Kidney tubule cell (primary cell): ENCODE measurements at regions not wholly inside any gene's neighbourhood (a gene's known extent, or its start where the extent isn't known, plus 50 kb on each side); places are given as distances from the start of the nearest gene placed in this dataset.

ENCODE experiments used
- DNase-seq: peaks from one replicate; pipeline ENCODE4 v3.0.0-alpha.2; 2018; ENCODE audit warnings: low spot score

DNA sequence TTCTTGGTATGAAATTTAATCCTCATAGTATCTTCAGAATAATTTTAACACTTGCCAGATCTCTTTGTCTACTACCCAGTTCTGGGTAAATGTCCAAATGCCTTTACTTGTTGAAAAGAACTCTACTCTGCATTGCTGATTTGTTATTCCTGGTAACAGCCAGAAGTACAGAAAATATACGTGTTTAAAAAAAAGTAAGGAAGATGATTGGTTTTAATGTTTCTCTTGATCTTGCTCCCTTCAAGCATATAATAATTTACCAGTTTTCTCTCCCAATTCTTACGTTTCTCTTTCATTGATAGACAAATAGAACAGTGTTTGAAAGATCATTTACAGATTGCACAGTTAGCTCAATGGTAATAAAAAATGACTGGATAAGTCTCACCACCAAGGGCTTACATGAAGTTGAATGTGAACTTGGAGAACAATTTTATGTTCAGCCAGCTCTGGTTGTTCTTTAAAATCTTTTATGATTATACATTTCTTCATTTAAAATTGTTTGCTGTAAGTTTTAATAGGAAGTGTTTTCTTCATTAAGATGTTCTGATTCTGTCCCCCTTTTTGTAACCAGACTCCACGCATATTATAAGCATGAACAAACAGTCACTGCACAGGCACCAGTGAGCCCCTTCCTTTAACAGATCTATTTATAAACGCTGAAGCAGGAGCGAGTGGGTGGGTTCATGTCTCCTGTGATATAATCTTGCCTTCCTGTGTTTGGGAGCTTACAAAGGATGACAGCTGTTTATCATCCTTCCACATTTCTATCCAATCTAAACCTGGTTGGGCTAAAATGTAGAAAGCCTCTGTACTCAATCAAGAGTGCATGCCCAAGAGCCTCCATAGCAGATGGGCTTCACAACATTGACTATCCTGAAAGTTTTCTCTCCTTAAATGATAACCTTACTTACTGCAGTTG is 299.5 kb downstream of the PRL start:
- DNase-seq: no peak

DNA sequence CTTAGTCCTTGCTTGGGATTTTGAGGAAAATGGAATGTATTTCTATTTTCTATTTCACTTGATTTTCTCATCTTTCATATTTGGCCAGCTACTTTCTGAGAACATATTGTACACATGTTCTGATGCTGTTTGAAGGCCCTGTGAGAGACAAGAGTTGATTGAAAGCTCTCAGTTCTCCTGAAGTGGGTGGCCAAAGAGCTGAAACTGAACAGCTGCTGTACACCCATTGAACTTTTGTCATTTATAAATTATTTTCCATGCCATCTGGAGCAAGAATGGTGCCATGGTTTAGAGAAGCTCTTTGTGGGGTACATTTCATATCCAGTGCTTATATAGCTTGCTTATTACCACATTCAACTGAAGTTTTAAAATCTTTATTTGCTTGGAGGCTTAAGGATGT is 298.3 kb downstream of the PRL start:
- DNase-seq: no peak

DNA sequence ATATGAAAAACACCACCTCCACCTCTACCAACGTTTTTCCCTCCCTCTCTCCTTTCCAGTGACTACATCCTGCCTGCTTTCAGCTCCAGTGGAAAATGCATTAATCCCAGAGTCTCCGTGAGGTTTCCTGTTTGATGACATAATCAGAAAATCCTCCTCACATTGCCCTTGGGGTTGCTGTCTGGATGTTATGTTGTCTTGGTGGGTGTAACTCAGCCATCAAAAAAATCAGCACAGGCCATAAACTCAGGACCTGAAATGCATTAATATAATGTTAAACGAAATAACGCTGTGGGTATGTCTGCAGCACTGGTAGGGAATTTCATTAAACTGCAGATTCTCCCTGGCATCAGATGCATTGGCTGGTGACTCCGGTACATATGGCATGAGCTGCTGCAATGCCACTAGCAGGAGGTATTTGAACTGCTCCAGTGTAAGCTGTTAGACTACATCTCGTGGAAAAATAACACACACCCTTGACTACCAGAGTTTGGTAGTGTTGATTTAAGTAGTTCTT is 297.8 kb downstream of the PRL start:
- DNase-seq: peak; percentile 70

DNA sequence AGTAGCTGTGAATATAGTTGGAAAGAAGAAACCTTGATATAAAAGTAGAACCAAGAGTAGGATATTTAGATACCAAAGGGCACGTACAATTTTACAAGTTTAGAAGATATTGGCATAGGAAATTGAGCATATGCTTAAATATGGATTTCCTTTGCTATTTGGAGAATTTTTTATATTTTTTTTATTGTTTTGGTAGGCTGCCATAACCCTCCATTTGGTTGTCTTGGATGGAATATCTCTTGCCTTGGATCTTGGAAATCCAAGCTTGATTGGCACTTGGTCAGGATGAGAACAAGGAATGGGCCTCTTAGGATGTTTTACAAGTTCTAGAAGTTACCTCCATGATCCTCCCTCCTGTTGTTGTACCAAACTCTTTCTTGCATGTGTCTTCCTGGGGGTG is 297.1 kb downstream of the PRL start:
- no peak for DNase-seq

DNA sequence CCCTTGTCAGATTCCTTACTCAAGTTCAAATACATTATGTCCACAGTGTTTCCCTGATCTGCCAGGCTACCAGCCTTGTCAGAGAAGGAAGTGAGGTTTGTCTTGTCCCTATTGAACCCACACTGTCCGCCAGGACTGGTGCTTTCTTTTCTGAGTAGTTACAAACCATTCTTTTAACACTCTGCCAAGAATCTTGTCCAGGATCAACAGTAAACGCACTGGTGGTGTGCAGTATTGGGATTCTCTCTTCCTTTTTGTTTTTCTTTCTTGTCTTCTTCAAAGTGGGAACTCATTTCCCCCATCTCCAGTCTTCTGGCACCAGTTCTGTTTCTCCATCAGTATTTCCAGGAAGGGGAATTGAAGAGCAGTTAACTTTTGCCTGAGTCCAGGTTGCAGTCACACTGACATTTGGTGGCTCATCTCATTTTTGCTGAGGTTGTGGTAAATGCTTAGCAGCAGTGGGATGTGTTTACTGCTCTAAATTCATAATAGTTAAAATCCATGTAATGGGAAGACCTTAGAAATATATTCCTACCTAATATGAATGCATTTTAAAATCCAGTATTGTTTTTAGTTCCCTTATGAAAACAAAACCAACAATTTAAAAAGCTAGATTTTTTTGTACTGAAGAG is 295.3 kb downstream of the PRL start:
- no peak for DNase-seq

DNA sequence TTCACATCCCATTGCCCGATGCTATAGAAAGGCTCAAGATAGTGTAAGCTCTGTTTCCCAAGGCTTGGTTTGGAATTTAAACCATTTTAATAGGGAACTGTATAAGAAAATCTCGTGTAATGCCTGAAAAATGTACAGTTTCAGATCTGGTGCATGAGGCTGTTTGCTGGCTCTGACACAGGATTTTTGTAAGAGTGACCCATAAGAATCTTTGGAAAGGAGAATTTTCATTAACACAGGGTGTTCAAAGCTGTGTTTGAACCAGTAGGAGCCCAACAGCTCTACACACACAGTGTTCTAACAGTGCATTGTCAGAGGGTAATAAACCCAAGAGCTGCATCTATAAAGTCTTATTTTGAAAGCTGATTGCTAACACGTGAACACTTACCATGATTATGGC is 293.5 kb downstream of the PRL start:
- DNase-seq: no peak

DNA sequence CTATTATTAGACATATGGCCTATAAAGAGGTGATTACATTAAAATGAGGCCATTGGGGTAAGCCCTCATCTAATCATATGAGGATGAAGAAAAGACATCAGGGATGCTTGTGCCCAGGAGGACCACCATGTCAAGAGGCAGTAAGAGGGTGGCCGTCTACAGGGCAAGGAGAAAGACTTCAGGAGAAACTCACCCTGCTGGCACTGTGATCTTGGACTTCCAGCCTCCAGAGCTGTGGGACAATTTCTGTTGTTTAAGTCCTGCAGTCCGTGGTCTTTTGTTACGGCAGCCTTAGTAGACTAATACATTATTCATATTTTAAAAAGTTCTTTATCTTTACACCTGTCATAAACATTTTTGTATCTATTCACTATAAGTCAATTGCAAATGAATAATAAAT is 290.0 kb downstream of the PRL start:
- DNase-seq: no peak

DNA sequence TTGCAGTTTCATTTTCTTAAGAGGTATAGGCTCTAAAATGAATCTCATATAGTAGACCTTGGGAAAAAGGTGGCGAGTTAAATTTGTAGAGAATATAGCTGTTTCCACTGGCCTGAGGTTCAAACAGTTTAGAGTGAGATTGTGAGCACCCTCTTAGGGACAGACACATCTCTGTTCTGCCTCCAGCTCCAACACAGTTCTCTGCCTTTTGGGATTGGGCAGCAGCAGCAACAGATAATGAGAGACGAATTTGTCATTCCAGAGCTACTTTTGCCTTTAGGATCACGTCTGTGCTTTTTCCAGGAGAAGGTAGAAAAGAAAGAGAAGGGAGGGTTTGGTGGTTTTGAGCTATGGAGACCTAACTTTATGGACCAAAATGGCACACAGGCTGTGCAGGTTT is 289.4 kb downstream of the PRL start:
- DNase-seq: no peak

DNA sequence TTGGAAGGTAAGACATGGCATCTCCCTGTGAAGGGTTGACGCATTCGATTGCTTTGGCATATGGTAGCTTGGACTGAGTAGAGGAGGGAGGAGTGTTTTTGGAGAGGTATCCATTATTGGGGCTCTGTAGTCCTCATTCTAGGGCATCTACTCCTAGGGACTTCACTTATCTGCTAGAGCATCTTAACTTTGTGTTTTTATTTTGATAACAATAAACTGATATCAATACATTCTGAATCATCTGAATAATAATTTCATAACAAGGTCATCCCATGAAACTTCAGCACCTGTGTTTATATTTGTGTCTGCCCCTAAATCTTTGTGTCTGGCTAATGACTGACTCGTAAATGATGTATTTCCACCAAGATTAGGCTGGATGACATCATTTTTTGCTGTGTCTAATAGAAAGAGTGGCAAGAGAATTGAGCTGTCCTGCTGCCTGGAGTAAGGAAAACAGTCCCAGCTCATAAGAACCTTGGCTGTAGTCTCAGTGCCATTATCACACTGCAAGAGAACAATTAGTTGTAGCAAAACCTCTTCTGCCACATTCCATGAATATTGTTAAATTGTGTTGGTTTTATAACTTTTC is 288.5 kb downstream of the PRL start:
- peak; percentile 52 for DNase-seq

DNA sequence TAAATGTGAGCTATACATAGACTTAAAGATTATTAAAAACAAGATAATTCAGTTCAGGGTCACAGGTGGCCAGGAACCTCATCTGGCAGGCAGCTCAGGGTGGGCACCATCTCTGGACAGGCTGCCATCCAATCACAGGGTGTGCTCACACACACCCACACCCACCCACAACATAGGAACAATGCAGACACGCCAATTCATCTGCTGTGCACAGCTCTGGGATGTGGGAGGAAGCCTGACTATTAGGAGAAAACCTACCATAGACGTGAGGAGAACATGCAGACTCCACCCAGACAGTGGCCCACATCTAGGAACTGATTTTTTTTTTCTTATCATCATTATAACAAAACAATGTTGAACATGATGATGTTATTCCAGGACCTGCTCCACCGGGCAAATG is 286.7 kb downstream of the PRL start:
- no peak for DNase-seq

DNA sequence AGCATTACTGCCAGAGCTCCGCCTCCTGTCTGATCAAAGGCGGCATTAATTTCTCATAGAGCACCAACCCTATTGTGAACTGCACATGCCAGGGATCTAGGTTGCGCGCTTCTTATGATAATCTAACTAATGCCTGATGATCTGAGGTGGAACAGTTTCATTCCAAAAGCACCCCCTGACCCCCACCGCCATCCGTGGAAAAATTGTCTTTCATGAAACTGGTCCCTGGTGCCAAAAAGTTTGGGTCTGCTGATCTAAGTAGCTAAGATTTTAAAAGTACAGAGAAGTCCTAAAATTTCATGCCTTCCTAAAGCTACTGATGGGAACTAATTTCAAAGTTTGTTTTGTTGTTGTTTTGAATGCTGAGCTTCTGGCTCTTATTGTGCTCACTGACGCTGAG is 281.6 kb downstream of the PRL start:
- DNase-seq: no peak

DNA sequence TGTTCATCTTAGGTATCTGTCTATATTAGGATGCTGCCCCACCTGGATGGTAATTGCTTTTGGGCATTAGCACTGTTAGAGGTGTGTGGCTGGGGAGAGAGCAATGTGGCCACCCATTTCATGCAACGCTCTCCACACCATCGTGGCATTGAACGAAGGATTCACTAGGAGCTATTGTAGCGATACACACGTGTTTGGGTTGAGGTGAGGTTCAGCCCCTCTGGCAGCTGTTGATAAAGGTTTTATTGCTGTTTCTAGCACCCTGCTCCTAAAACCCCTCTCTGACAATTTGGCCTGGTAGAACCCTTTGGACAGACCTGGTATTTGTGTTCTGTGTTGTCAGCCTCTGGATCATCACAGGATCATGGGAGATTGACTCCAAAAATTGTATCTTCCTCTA is 280.9 kb downstream of the PRL start:
- no peak for DNase-seq

DNA sequence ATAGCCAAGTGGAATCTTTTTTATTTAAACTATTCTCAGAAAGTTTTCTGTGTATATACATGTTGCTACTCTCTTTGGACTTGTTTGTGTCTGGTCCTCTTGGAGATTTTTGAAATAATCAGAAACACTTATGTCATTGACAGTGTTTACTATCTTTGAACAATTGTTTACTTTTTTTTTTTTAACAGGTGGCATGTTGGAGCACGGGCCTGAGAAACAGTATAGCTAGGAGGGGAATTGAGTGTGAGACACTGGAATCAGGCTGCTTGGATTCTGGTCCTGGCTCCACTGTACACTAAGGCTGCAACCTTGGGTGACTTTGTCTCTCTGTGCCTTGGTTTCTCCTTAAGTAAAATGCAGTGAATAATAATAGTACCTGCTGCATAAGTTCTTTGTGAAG is 279.6 kb downstream of the PRL start:
- DNase-seq: no peak

DNA sequence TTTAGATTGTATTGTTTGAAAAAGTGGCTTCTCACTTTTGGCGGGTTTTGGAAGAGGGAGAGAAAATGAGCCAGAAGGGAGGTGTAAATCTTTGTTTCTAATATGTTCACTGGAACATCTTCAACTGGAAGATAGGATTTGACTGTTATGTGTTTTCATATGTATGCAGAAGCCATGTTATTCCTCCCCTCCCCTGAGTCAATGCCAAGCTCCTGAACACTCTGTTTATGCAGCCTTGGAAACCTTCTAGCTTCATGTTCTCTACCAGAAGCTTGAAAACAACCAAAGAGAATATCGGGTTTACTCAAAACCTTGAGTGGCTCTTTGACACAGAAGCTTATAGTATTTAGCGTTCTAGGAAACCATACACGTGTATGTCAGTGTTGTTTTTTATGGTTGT is 279.1 kb downstream of the PRL start:
- no peak for DNase-seq

DNA sequence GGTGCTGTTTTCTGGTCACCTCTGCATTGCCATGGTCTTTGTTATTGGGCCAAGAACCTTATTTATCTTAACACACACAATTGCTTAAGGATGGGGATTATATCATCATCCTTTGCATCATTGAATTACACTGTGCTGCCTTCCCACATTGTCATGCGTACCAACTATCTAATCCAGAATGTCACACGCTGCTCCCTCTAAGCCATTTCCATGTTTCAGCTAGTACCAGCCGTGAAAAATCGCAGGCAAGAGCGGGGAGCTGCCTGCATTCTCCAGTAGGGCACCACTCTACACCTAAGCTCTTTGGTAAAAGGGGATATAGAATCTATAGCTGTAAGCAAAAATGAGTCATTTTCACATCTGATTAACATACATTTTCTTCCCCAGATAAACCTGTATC is 277.0 kb downstream of the PRL start:
- no peak for DNase-seq

DNA sequence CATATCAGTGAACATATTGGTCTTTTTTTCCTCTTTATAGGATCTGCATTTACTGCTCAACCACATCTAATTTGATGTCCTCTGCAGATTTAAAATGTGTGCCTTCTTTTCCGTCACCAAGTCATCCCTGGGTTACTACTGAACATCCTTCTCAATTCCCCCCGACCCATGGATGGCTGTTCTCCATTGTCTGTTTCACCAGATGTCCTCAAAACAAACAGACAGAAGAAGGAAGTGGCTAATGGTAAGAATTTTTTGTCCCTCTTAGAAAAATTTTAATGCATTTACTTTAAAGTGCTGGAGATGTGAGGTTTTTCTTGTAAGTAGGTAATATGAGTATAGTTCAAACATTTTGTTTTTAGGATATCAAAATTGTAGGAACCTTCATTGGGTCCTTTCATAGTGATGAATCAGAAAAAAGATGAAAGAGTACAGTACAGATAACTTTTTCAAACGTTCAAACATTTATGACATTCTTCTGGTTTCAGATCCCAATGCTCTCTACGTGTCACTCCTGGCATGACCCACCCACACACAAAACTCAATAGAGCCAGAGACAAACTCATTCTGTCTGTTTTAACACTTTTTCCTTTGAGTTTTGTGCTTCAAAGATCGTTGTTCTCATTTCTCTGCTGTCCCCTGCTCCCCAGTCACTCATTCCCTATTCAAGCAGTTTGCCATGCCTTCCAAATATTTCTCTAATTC is 276.4 kb downstream of the PRL start:
- DNase-seq: no peak

DNA sequence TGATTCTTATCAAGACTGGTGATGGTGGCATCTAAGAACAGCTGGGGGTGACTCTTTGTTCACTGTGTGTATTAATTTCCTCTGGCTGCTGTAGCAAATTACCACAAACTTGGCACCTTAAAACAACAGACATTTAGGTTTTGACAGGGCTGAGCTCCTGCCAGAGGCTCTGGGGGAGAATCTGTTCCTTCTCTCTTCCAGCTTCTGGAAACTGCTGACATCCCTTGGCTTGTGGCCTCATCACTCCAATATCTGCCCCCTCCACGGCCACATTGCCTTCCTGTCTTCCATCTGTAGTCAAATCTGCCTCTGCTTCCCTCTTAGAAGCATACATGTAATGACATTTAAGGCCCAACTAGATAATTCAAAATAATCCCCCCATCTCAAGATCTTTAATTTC is 274.9 kb downstream of the PRL start:
- DNase-seq: no peak

DNA sequence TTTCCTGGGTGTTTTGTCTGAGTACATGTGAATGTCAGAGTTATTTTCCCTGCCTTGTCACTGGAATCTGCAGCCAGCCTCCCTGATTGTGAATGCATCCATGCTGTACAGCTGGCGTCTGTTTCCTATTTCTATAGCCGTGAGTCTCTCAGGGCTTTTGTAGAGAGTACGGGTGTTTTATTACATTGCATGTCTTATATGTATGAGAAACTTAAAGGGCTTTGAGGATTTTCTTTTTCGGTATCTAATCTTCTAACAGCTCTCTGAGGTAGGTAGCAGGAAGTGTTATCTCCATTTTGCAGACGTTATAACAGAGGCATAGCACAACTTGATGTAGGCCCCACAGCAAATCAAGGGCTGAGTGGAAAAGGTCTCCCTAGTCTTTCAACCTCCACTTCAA is 272.9 kb downstream of the PRL start:
- no peak for DNase-seq

DNA sequence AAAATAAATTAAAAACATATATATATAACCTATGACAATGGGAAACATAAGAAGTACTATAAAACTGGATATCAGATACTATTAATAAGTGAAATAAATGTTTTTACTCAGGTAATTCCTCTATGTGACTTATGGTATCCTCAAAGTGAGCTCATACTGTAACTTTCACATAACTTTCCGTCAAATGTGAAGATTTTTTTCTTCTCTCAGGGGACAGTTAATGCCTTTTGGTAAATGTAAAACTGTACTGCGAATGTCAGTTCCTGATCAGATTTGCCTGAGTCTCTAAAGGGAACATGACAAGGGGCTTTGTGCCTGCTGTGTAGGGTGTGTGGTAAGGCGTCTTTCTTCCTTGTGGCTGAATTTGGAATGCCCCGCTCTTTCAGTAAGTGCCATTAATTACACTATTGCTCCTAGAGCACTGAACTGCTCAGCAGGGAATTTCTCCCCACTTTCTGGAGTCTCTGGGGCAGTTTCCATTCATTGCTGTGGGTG is 271.8 kb downstream of the PRL start:
- no peak for DNase-seq

DNA sequence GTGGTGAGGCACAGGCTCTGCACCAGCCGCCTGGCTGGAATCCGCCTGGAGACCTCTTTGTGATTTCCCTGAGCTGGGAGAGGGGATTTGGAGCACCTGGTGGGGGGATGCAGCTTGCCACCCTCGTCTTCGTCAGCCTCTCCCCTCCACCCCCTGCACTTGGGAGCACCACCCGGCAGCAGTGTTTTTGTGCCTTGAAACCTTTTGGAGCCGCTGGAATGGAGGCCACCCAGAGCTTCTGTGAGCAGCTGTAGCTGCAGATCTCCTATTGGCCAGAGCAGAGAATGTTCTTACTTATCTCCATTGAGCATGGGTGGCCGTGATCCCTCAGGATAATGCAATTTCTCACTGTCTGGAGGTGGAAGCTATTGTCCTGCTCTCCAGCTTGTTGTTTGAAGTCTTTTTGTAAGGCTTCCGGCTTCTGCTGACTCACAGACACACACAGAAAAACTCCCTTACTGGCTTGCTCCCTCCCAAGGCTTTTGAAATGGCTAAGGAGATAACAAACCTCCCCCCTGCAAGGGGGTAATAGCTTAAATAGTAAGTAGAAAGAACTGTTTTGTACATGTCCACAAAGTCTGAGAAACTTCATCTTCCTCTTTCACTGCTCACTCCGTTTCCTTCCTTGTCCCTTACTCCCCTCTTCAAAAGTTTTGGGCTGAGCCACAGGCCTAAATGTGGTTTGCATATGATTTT is 271.2 kb downstream of the PRL start:
- peak; percentile 49 for DNase-seq

DNA sequence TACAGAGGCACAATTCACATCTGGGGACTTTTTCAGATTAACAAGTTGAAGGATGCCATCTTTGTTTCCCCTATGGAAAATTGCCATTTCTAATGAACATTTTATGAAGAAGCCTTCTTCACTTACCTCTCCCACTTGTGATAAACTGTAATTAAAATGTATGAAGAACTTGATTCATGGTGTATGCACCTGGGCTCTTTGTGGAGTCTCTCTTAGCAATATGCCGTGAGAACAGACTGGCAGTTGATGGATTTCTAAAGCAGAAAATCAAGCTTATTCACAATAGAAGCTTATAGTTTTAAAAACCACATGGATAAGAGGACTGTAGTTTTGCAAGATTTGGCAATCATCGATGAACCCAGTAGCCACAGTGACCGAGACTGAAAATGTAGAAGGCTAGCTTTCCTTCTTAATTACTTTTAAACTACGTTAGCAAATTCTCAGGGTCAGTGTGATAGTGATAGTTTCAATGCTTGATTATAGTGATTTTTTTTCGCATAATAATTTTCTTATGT is 270.6 kb downstream of the PRL start:
- no peak for DNase-seq
